GM12878 (cell line): ENCODE measurements at regions not wholly inside any gene's neighbourhood (a gene's known extent, or its start where the extent isn't known, plus 50 kb on each side); places are given as distances from the start of the nearest gene placed in this dataset.

Source experiments
- ATAC-seq: fragments of 200-7000 bp; cut with Tn5 transposase; 3 replicates; pipeline ENCODE4 v1.9.1; 2020; ENCODE audit warnings: mild to moderate bottlenecking, moderate library complexity
- BruUV-seq: library from RNA; stranded (reverse); fragments of 400-500 nt; replicated peaks from 2 replicates; lab custom pipeline; 2021; lab: Mats Ljungman, UMichigan
- CTCF ChIA-PET: fragments of 300-600 bp; sonication (Branson Sonifier 250); formaldehyde crosslinking; extraction: SDS; loops from one replicate; lab custom pipeline; 2021; ENCODE audit warnings: inconsistent platforms; lab: Yijun Ruan, JAX
- POLR2A ChIA-PET: fragments of 350-600 bp; formaldehyde crosslinking; extraction: SDS; loops from one replicate; lab custom pipeline; 2021; ENCODE audit warnings: inconsistent platforms; lab: Charles Lee
- RAD21 ChIA-PET: fragments of 300-600 bp; sonication (Branson Sonifier 250); formaldehyde crosslinking; loops from one replicate; lab custom pipeline; 2023; ENCODE audit warnings: antibody characterized with exemption; ENCODE audit not compliant: unreplicated experiment; lab: Charles Lee
- SMC1A ChIA-PET: fragments of 300-600 bp; sonication (Branson Sonifier 250); formaldehyde crosslinking; loops from one replicate; lab custom pipeline; 2023; ENCODE audit not compliant: unreplicated experiment, uncharacterized antibody; lab: Charles Lee
- DNase-seq: peaks from one replicate; pipeline ENCODE4 v3.0.0-alpha.2; 2011; ENCODE audit warnings: low read depth, low spot score
- FAIRE-seq: peaks from 3 replicates; lab custom pipeline; 2011; peaks lifted over from hg19 to GRCh38; lab: Jason Lieb, UNC
- H2AFZ ChIP-seq: 2 replicates; pipeline ENCODE4 v1.6.0; 2011; ENCODE audit warnings: low read depth, low read length, control low read depth; ENCODE audit not compliant: control insufficient read depth
- H3K27ac ChIP-seq: 2 replicates; pipeline ENCODE4 v1.5.1; 2011; ENCODE audit warnings: control low read depth; ENCODE audit not compliant: control insufficient read depth, insufficient read depth
- H3K27me3 ChIP-seq, 2 experiments: replicated peaks in 1 of 2; 2 replicates each; pipeline versions ENCODE4 v1.6.0 to v1.6.1; 2011; ENCODE audit warnings: low read length in 1 of 2; ENCODE audit not compliant: control insufficient read depth in 2 of 2, insufficient read depth in 2 of 2
- H3K36me3 ChIP-seq, 2 experiments: 2 replicates each; pipeline ENCODE4 v1.5.1; 2011; ENCODE audit warnings: low read length in 1 of 2; ENCODE audit not compliant: control insufficient read depth in 2 of 2, insufficient read depth in 2 of 2
- H3K4me1 ChIP-seq: 2 replicates; pipeline ENCODE4 v1.6.1; 2011; ENCODE audit warnings: mild to moderate bottlenecking, low read length, moderate library complexity, mixed read lengths; ENCODE audit not compliant: control insufficient read depth, insufficient read depth
- H3K4me2 ChIP-seq: 2 replicates; pipeline ENCODE4 v1.6.0; 2011; ENCODE audit warnings: control low read depth; ENCODE audit not compliant: control insufficient read depth, insufficient read depth
- H3K4me3 ChIP-seq: fragments of 200-600 bp; sonication (generic); 2 replicates; pipeline ENCODE4 v1.5.1; 2016
- H3K79me2 ChIP-seq: 2 replicates; pipeline ENCODE4 v1.6.0; 2011; ENCODE audit warnings: low read length; ENCODE audit not compliant: control insufficient read depth, insufficient read depth
- H3K9ac ChIP-seq: 2 replicates; pipeline ENCODE4 v1.8.0; 2011; ENCODE audit warnings: low read length, control low read depth, mixed read lengths; ENCODE audit not compliant: control insufficient read depth, insufficient read depth
- H3K9me3 ChIP-seq: replicated peaks from 3 replicates; pipeline ENCODE4 v1.5.1; 2011; ENCODE audit warnings: mild to moderate bottlenecking, low read length; ENCODE audit not compliant: control insufficient read depth, insufficient read depth
- H4K20me1 ChIP-seq: 2 replicates; pipeline ENCODE4 v1.6.0; 2011; ENCODE audit not compliant: control insufficient read depth, insufficient read depth
- ASH2L ChIP-seq: fragments of 300-600, 200-600 bp; sonication (generic); IDR thresholded peaks from 2 replicates; pipeline ENCODE4 v1.6.1; 2017; ENCODE audit warnings: low read depth, mild to moderate bottlenecking, borderline replicate concordance
- BCL11A ChIP-seq: IDR thresholded peaks from 2 replicates; pipeline ENCODE4 v1.6.1; 2011; ENCODE audit warnings: low read depth, low read length
- CBX3 ChIP-seq: fragments of 200-600 bp; sonication (generic); IDR thresholded peaks from 2 replicates; pipeline ENCODE4 v1.6.1; 2016; ENCODE audit warnings: low read depth, borderline replicate concordance
- CHD2 ChIP-seq: IDR thresholded peaks from 2 replicates; pipeline ENCODE4 v1.6.1; 2011; ENCODE audit warnings: low read depth, low read length, improper control_type of control experiment, borderline replicate concordance
- CUX1 ChIP-seq: IDR thresholded peaks from 2 replicates; pipeline ENCODE4 v1.6.1; 2012; ENCODE audit warnings: improper control_type of control experiment, low read depth, low read length; ENCODE audit not compliant: insufficient replicate concordance
- GATAD2B ChIP-seq: fragments of 450-650 bp; conservative IDR thresholded peaks from 2 replicates; pipeline ENCODE4 v1.6.1; 2017; ENCODE audit warnings: low read depth, mild to moderate bottlenecking, moderate library complexity
- HDGF ChIP-seq: fragments of 450-650 bp; IDR thresholded peaks from 2 replicates; pipeline ENCODE4 v1.6.1; 2016; ENCODE audit warnings: antibody characterized with exemption
- KAT2A ChIP-seq: conservative IDR thresholded peaks from 2 replicates; pipeline ENCODE4 v1.6.1; 2011; ENCODE audit warnings: low read depth, low read length; ENCODE audit not compliant: control insufficient read depth
- MTA2 ChIP-seq: fragments of 450-650 bp; IDR thresholded peaks from 2 replicates; pipeline ENCODE4 v1.6.1; 2016; ENCODE audit warnings: low read depth, mild to moderate bottlenecking, moderate library complexity
- NFYA ChIP-seq: IDR thresholded peaks from 2 replicates; pipeline ENCODE4 v1.6.1; 2011; ENCODE audit warnings: low read depth, mild to moderate bottlenecking, low read length, improper control_type of control experiment, borderline replicate concordance
- NRF1 ChIP-seq: conservative IDR thresholded peaks from 2 replicates; pipeline ENCODE4 v1.6.1; 2011; ENCODE audit warnings: mild to moderate bottlenecking, low read depth, low read length, improper control_type of control experiment
- SP1 ChIP-seq: IDR thresholded peaks from one replicate; pipeline ENCODE4 v1.6.1; 2011; ENCODE audit warnings: low read depth, low read length
- USF2 ChIP-seq: IDR thresholded peaks from 2 replicates; pipeline ENCODE4 v1.6.1; 2011; ENCODE audit warnings: low read depth, low read length, improper control_type of control experiment, borderline replicate concordance
- ZBED1 ChIP-seq: IDR thresholded peaks from 2 replicates; pipeline ENCODE4 v1.6.1; 2016; ENCODE audit warnings: borderline replicate concordance
- ZNF207 ChIP-seq: fragments of 450-650 bp; IDR thresholded peaks from 2 replicates; pipeline ENCODE4 v1.6.1; 2014; ENCODE audit warnings: antibody characterized with exemption, mild to moderate bottlenecking, borderline replicate concordance
- WGBS: methylation state at CpG from one replicate; pipeline ENCODE4 v1.1.6; 2016; ENCODE audit warnings: low lambda C conversion rate; ENCODE audit not compliant: insufficient replicate concordance, insufficient coverage; ENCODE audit errors: missing lambda C conversion rate; 5-methylcytosine and 5-hydroxymethylcytosine counted together
- in situ Hi-C: fragments of 300-500 bp; cut with MboI; formaldehyde crosslinking; loops from 9 replicates; pipeline ENCODE4 v1.14.3; 2018; ENCODE audit warnings: mixed read lengths
- intact Hi-C: fragments of 100-400 bp; cut with micrococcal nuclease; formaldehyde crosslinking; loops from one replicate; pipeline ENCODE4 v1.14.2; 2022; ENCODE audit not compliant: unreplicated experiment

DNA sequence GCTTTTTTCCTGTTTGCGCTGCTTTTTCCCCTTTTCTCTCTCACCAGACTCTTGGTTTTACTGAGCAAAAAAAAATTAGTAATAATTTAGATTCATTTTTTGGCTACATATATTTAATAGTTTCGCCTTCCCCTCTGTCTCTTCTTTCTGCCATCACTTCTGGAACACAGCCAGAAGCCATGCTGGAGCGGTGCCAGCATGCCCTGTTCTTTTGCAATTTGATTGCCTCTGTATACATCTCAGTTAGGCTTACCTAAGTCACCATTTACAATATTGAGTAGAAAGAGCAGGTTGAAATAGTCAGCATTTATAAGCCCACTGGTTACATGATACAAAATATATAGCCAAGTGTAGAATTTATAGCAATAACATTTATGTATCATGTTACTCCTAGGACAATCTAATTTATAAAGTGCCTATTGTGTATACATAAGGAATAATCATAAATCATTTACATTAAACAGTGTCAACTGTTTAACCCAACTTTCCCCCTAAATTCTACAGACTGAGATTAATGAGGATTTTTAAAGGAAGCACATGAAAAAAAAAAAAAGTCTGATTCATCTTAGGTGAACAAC lies 413.8 kb upstream of the SOX5 start:
- Histone ChIP-seq H3K4me1 (peaks cover 7% of the 10 kb centered on the region; the same call in 1 of the 2 replicates), H3K9me3 (no peaks in the 10 kb centered on the region), H3K79me2 (no peaks in the 10 kb centered on the region), H4K20me1 (no peaks in the 10 kb centered on the region), H3K27me3 (peaks cover 0 to 6% of the 10 kb centered on the region in 2 experiments; a peak in 3 of 4 replicates), H3K4me3 (no peak overlapping the region), H3K36me3 (no peaks in the 10 kb centered on the region), H3K4me2 (no peak overlapping the region), H3K9ac (no peak overlapping the region), H3K27ac (no peak overlapping the region), H2AFZ (no peak overlapping the region)
- RAD21 ChIA-PET = no interaction called here
- POLR2A ChIA-PET = no interaction called here
- no peak for ATAC-seq
- in situ Hi-C loops (no loop called here), intact Hi-C loops (loop anchor here (5.0 to 10.0 kb wide), 3 partner anchors 258 to 472 kb away; no protein-coding TSS in a partner anchor)
- CTCF ChIA-PET = no interaction called here
- no TSS peak for BruUV-seq
- no peak for FAIRE-seq
- SMC1A ChIA-PET = interaction anchor here (0.6 kb wide), 1 partner anchor 38 kb away, joined by 3 read pairs; no protein-coding TSS in a partner anchor
- DNase-seq = no peak
- WGBS = 39% methylated on average over 3 of the region's 3 CpGs
- TF ChIP-seq ASH2L (no peak), GATAD2B (no peak), BCL11A (no peak), SP1 (no peak), NFYA (no peak), CUX1 (no peak), CHD2 (no peak), NRF1 (no peak), ZNF207 (no peak), KAT2A (no peak), MTA2 (no peak), ZBED1 (no peak), HDGF (no peak), USF2 (no peak), CBX3 (no peak)
